Ovary (tissue), 7 donors: ENCODE measurements at regions not wholly inside any gene's neighbourhood (a gene's known extent, or its start where the extent isn't known, plus 50 kb on each side); places are given as distances from the start of the nearest gene placed in this dataset.

Experiments
- DNase-seq, 5 donors: peaks; one replicate each; pipeline ENCODE4 v3.0.0-alpha.2; 2019 to 2020
- H3K27ac ChIP-seq, 2 donors: fragments of 200-600 bp; one replicate each; pipeline versions ENCODE4 v1.5.1 to v1.8.0; 2019 to 2022
- H3K27me3 ChIP-seq: fragments of 200-600 bp; one replicate; pipeline ENCODE4 v1.8.0; 2022
- H3K36me3 ChIP-seq: fragments of 200-600 bp; sonication (generic); one replicate; pipeline ENCODE4 v1.5.1; 2019
- H3K4me1 ChIP-seq: one replicate; pipeline ENCODE4 v1.8.1; 2013; ENCODE audit warnings: mild to moderate bottlenecking, moderate library complexity; ENCODE audit not compliant: insufficient read depth
- H3K4me3 ChIP-seq: fragments of 200-600 bp; sonication (generic); one replicate; pipeline ENCODE4 v1.5.1; 2017
- H3K9me3 ChIP-seq, 2 donors: fragments of 200-600 bp in 1 of 2; sonication (generic) in 1 of 2; one replicate each; pipeline versions ENCODE4 v1.5.1 to v1.8.1; 2013 to 2019; ENCODE audit warnings: mild to moderate bottlenecking in 1 of 2, moderate library complexity in 1 of 2
- EP300 ChIP-seq: sonication (generic); formaldehyde crosslinking; IDR thresholded peaks from one replicate; pipeline ENCODE4 v1.6.1; 2017; ENCODE audit warnings: antibody characterized with exemption
- POLR2A ChIP-seq: fragments of 450-650 bp; IDR thresholded peaks from one replicate; pipeline ENCODE4 v1.6.1; 2017; ENCODE audit warnings: antibody characterized with exemption, mild to moderate bottlenecking, moderate library complexity
- WGBS, 3 donors: extraction: QIAGEN DNeasy Blood & Tissue Kit in 1 of 3; methylation state at CpG; one replicate each; pipeline versions ENCODE4 v1.1.5 to v1.1.7; 2013 to 2017; 5-methylcytosine and 5-hydroxymethylcytosine counted together
- intact Hi-C, 4 donors: fragments of 100-400 bp; cut with DNase I; formaldehyde crosslinking; loops; one replicate each; pipeline versions ENCODE4 v1.11.0 to v1.15.1; 2022 to 2023
- TF ChIP-seq, protein P1 (sequence below), 3 donors: fragments of 450-650 bp in 2 of 3; fragments of 200-600 bp in 1 of 3; IDR thresholded peaks; one replicate each; pipeline versions ENCODE4 v1.5.1 to v1.8.0; 2016 to 2022; ENCODE audit warnings: antibody characterized with exemption in 3 of 3, mild to moderate bottlenecking in 1 of 3
- donor health status: DM: no; HTN: no; CAD: no; lungs with moderate emphysema.
- donor health status: DM: no; HTN: no; CAD: no.
- donor health status: Bipolar disorder and iron deficiency.
- donor health status: DM: no; HTN: no; CAD: no.
- donor health status: DM: yes; HTN: yes; CAD: no.

DNA sequence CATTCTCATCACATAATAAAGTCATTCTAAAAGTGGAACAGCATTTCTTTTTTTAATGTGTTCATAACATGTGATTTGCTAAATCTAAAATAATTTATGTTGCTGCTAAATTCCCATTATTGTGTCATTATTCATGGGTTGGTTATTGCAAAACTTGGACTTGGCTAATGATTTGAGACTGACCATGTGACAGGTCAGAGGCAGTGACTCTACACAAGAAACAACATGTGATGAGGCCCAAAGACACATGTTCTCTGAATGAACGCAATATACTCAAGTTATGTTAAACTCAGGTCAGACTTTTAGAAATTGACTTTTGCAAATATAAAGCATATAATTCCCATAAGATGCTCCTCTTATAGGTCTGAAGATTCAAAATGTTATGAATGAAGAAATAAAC, 566.1 kb downstream of the TBL1XR1 start:
- DNase-seq, result no peak
- Histone ChIP-seq H3K27me3 (no peaks in the 10 kb centered on the region), H3K36me3 (no peaks in the 10 kb centered on the region), H3K27ac (no peak overlapping the region), H3K9me3 (no peaks in the 10 kb centered on the region), H3K4me3 (no peak overlapping the region), H3K4me1 (no peaks in the 10 kb centered on the region)
- intact Hi-C loops, result no loop called here
- WGBS, 3 donors, result 81 to 96% (median 93%) methylated on average over 1 of the region's 1 CpG
- TF ChIP-seq, protein P1, sequence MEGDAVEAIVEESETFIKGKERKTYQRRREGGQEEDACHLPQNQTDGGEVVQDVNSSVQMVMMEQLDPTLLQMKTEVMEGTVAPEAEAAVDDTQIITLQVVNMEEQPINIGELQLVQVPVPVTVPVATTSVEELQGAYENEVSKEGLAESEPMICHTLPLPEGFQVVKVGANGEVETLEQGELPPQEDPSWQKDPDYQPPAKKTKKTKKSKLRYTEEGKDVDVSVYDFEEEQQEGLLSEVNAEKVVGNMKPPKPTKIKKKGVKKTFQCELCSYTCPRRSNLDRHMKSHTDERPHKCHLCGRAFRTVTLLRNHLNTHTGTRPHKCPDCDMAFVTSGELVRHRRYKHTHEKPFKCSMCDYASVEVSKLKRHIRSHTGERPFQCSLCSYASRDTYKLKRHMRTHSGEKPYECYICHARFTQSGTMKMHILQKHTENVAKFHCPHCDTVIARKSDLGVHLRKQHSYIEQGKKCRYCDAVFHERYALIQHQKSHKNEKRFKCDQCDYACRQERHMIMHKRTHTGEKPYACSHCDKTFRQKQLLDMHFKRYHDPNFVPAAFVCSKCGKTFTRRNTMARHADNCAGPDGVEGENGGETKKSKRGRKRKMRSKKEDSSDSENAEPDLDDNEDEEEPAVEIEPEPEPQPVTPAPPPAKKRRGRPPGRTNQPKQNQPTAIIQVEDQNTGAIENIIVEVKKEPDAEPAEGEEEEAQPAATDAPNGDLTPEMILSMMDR (IDR thresholded peaks at IDR 0.05), result no peak
- TF ChIP-seq POLR2A, result no peak
- TF ChIP-seq EP300, result no peak

DNA sequence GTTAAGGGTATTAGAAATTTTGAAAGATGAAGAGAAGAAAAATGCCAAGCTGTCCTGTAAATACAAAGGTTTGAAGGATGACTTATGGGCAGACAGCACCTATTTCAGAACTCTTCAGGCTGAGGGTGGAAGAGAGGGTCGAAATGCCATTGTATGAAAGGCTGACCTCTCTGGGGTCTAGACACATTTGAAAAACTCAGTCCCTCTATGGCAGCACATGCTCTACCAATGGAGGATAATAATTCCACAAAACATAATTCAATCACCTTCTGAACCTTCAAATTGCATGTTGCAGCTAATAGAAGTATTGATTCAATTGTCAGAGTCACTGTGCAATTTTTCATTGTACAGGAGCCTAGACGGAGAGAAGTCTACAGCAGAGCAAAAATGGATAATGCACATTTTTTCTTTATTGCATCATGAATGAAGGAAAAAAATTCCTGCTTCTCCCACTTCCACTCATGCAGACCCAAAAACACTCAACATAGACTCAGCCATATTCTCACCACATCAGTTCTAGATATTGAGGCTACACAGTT, 569.1 kb downstream of the TBL1XR1 start:
- TF ChIP-seq, protein P1 (IDR thresholded peaks at IDR 0.05), result no peak
- TF ChIP-seq EP300 (no peak), POLR2A (no peak)
- WGBS, 3 donors, result 89 to 94% (median 91%) methylated on average over 2 of the region's 2 CpGs
- H3K4me1 ChIP-seq, result peaks cover 2% of the 10 kb centered on the region
- H3K27me3 ChIP-seq, result no peaks in the 10 kb centered on the region
- intact Hi-C loops, result no loop called here
- DNase-seq, result no peak
- H3K36me3 ChIP-seq, result no peaks in the 10 kb centered on the region
- H3K27ac ChIP-seq, result no peak overlapping the region
- H3K9me3 ChIP-seq, result no peaks in the 10 kb centered on the region
- no peak overlapping the region for H3K4me3 ChIP-seq

DNA sequence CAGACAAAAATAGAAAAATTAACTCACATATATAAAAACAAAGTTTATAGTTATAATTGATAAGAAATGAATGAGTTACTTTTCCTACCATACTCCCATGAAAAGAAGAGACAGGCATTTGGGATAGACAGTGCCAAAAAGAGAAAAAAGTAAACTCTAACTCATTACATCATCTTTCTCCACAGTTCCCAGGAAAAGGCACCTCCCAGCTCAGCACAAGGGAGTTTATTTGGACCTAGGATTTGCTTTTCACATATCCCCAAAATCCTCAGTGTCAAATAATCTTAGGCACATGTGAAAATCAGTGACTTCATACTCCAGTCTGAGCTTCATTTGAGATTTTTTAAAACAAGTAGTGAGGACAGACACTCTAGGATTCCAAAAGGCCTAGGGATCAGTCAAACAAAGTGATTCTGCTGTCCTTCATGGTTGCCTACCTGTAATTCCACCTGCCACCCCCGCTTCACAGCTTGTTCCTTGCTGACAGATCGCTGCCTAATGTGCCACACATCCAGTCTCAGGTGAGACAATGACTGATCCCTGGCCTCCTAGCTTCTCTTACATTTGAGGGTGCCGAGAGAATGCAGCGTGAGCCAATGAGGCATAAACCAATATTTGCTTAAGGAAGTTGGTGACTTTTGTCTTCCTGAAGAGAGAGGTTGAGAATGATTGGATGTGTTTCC, 573.7 kb downstream of the TBL1XR1 start:
- intact Hi-C loops, result no loop called here
- 97 to 100% (median 99%) methylated on average over 4 of the region's 4 CpGs for WGBS, 3 donors
- TF ChIP-seq, protein P1 (IDR thresholded peaks at IDR 0.05), result no peak
- TF ChIP-seq POLR2A (no peak), EP300 (no peak)
- no peaks in the 10 kb centered on the region for H3K9me3 ChIP-seq
- H3K4me1 ChIP-seq, result peaks cover 2% of the 10 kb centered on the region
- H3K27me3 ChIP-seq, result no peaks in the 10 kb centered on the region
- H3K27ac ChIP-seq, result no peak overlapping the region
- no peak for DNase-seq
- no peaks in the 10 kb centered on the region for H3K36me3 ChIP-seq
- H3K4me3 ChIP-seq, result no peak overlapping the region

DNA sequence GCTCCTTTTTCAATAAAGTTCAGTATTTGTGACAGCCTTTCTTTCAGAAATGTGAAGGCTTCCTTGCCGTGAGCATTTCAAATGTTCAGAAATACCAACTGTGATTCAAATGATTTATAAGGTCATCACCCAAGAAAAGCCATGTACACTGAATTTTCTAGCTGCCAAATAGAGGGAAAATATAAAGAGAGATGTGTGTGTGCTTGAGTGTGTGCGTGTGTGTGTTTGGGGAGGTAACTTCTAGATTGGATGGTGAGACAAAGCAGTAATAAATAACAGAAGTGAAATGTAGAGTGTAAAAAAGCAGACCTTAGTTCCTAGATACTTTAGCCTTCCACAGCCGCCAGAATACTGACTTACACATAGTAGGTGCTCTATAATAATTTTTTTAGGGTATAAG, 577.4 kb downstream of the TBL1XR1 start:
- no peak for DNase-seq
- TF ChIP-seq POLR2A (no peak), EP300 (no peak)
- TF ChIP-seq, protein P1 (IDR thresholded peaks at IDR 0.05), result no peak
- no peaks in the 10 kb centered on the region for H3K36me3 ChIP-seq
- 78 to 79% (median 78%) methylated on average over 3 of the region's 3 CpGs for WGBS, 3 donors
- H3K9me3 ChIP-seq, result no peaks in the 10 kb centered on the region
- no peak overlapping the region for H3K4me3 ChIP-seq
- H3K4me1 ChIP-seq, result peaks cover 2% of the 10 kb centered on the region
- no peak overlapping the region for H3K27ac ChIP-seq
- intact Hi-C loops, result no loop called here
- no peaks in the 10 kb centered on the region for H3K27me3 ChIP-seq
